ENCODE measurements at regions not wholly inside any gene's neighbourhood (a gene's known extent, or its start where the extent isn't known, plus 50 kb on each side); places are given as distances from the start of the nearest gene placed in this dataset.

- H2BK15ac ChIP-seq (ENCODE audit: low read depth, low read length): no peak overlapping the region
- H2BK20ac ChIP-seq (ENCODE audit: low read depth, low read length): no peak overlapping the region
- H3K14ac ChIP-seq (replicated peaks; ENCODE audit: low read depth, low read length): no peak overlapping the region
- no peak for TF ChIP-seq POLR2A (IDR thresholded peaks at IDR 0.05; ENCODE audit: low read depth, low read length)
- no peak for TF ChIP-seq RFX5 (IDR thresholded peaks at IDR 0.05; ENCODE audit: low read depth, low read length)
- TF ChIP-seq NFE2L2 (IDR thresholded peaks at IDR 0.05; ENCODE audit: low read depth, low read length): no peak
- no peak for TF ChIP-seq RAD21 (IDR thresholded peaks at IDR 0.05; ENCODE audit: low read length)
- TF ChIP-seq MAZ (IDR thresholded peaks at IDR 0.05; ENCODE audit: borderline replicate concordance, low read depth, low read length): no peak
- no peak for TF ChIP-seq RCOR1 (IDR thresholded peaks at IDR 0.05; ENCODE audit: insufficient replicate concordance, low read length)
- TF ChIP-seq CTCF (conservative IDR thresholded peaks at IDR 0.05; ENCODE audit: low read depth, low read length): no peak
- no peak for TF ChIP-seq BHLHE40 (IDR thresholded peaks at IDR 0.05; ENCODE audit: low read depth, low read length)
- no peak for TF ChIP-seq MXI1 (IDR thresholded peaks at IDR 0.05; ENCODE audit: borderline replicate concordance, low read depth, low read length)
- no peak for TF ChIP-seq FOS (IDR thresholded peaks at IDR 0.05; ENCODE audit: low read depth, low read length)
- no peak for TF ChIP-seq MAFK (IDR thresholded peaks at IDR 0.05; ENCODE audit: low read depth, low read length)
- TF ChIP-seq ELK1 (IDR thresholded peaks at IDR 0.05; ENCODE audit: borderline replicate concordance, low read depth, low read length): no peak
- TF ChIP-seq USF2 (IDR thresholded peaks at IDR 0.05; ENCODE audit: low read depth, low read length): no peak
- TF ChIP-seq SMC3 (IDR thresholded peaks at IDR 0.05; ENCODE audit: low read depth, low read length): no peak
- TF ChIP-seq CEBPB (IDR thresholded peaks at IDR 0.05; ENCODE audit: low read depth, low read length): no peak
- TF ChIP-seq CHD1 (IDR thresholded peaks at IDR 0.05; ENCODE audit: low read depth, low read length): no peak
- no peaks in the 10 kb centered on the region for H4K20me1 ChIP-seq (ENCODE audit: insufficient read depth, low read length)
- POLR2A ChIA-PET (ENCODE audit: unreplicated experiment): no interaction called here
- no peaks in the 10 kb centered on the region for H3K27me3 ChIP-seq (ENCODE audit: control insufficient read depth, insufficient read depth, low read length)
- H3K4ac ChIP-seq (ENCODE audit: low read depth, low read length): no peak overlapping the region
- no peak overlapping the region for H4K91ac ChIP-seq (ENCODE audit: insufficient read depth, low read depth, low read length)
- no peak overlapping the region for H3K4me3 ChIP-seq (ENCODE audit: insufficient read depth, low read depth, low read length)
- intact Hi-C loops (cut with micrococcal nuclease): no loop called here
- H2AFZ ChIP-seq (replicated peaks; ENCODE audit: low read length, poor library complexity): no peak overlapping the region
- no peak overlapping the region for H3K18ac ChIP-seq (ENCODE audit: low read depth, low read length)
- no peak overlapping the region for H2AK5ac ChIP-seq (ENCODE audit: low read depth, low read length)
- no peak overlapping the region for H2BK5ac ChIP-seq (ENCODE audit: low read depth, low read length, poor library complexity, severe bottlenecking)
- H3K27ac ChIP-seq (ENCODE audit: insufficient read depth, low read length): no peak overlapping the region
- H3K9me3 ChIP-seq (ENCODE audit: control insufficient read depth, insufficient read depth, low read length): peaks cover 40% of the 10 kb centered on the region
- in situ Hi-C loops (cut with MboI; ENCODE audit: low sequenced_read_pairs): no loop called here
- H2BK120ac ChIP-seq (ENCODE audit: low read depth, low read length): no peak overlapping the region
- H3K4me2 ChIP-seq (ENCODE audit: low read depth, low read length): no peak overlapping the region
- H3K9me1 ChIP-seq (ENCODE audit: insufficient read depth, low read length): no peaks in the 10 kb centered on the region
- no peak overlapping the region for H3K9ac ChIP-seq (ENCODE audit: low read depth, low read length)
- H3K23ac ChIP-seq (ENCODE audit: low read depth, low read length): no peak overlapping the region
- dilution Hi-C loops (cut with HindIII; ENCODE audit: low sequenced_read_pairs, unreplicated experiment): no loop called here
- no peak overlapping the region for H2AK9ac ChIP-seq (replicated peaks; ENCODE audit: low read depth, low read length, poor library complexity)
- H3K79me1 ChIP-seq (ENCODE audit: low read depth in 1 of 2, low read length in 2 of 2): no peaks in the 10 kb centered on the region
- DNase-seq (no peak), ATAC-seq (ENCODE audit: low read depth) (no peak)
- H3K4me1 ChIP-seq (ENCODE audit: control insufficient read depth, insufficient read depth, low read length): no peaks in the 10 kb centered on the region
- CTCF ChIA-PET: no interaction called here
- H4K8ac ChIP-seq (ENCODE audit: low read depth in 2 of 2, low read length in 2 of 2): no peak overlapping the region
- 53% methylated on average over 3 of the region's 10 CpGs; no CpG with 5 or more reads in 1 of the 2 experiments for WGBS, 2 experiments (ENCODE audit: extremely low coverage in 2 of 2, insufficient read length in 1 of 2)
- BruUV-seq (replicated peaks): no TSS peak
- H3K56ac ChIP-seq (ENCODE audit: extremely low read depth, insufficient read depth, low read length): no peak overlapping the region
- H3K36me3 ChIP-seq (ENCODE audit: control insufficient read depth, insufficient read depth, low read length): no peaks in the 10 kb centered on the region
- H4K5ac ChIP-seq (ENCODE audit: low read depth, low read length): no peak overlapping the region
Observed at GRCh38 chr2:2520401-2520811, 189.3 kb upstream of the MYT1L start.
